HG03565 (cell line): ENCODE measurements at regions not wholly inside any gene's neighbourhood (a gene's known extent, or its start where the extent isn't known, plus 50 kb on each side); places are given as distances from the start of the nearest gene placed in this dataset.
A peak's percentile ranks its signal among the peaks of the same experiment; 100 is the strongest.

Experiments
- ATAC-seq: cut with Tn5 transposase; IDR thresholded peaks from one replicate; pipeline ENCODE4 v1.9.1; 2021; ENCODE audit warnings: mild to moderate bottlenecking, moderate library complexity; ENCODE audit not compliant: unreplicated experiment

DNA sequence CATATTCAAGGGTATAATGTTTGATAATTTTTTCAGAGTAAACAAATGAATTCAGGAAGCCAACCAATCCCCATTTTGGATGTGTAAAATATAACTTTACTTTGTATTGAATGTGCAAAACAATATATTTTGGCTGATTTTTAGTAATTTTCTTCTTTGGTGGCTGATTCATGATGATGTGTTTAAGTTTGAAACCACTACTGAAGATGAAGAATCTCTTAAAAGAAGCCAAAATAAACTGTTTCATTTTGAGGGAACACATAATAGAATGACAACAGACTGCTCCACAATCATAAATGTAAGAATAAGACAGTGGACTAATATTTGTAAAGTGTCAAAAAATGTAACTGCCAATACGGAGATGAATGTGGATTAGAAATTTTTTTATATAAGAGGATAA, 52.5 kb upstream of the TRIM43 start:
- peak; percentile 10 for ATAC-seq

DNA sequence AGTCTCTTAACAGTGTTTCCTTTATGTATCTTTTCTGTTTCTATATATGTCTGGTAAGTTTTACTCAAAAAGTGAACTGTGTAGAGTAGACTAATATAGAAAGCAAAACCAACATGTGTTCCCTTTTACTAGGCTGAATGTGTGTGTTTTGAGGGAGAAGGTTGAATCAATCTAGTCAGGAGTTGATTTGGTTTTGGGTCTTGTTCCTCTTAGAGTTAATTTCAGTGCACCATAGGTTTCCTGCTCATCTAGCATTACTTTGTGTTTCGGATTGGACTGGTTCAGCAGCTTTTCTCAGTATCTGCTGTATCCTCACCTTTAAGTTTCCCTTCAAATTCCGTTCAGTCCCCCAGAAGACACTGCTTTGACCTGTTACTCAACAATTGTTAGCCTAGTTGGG, 52.0 kb upstream of the TRIM43 start:
- peak; percentile 87 for ATAC-seq
